Liver (tissue), 3 donors: ENCODE measurements at regions not wholly inside any gene's neighbourhood (a gene's known extent, or its start where the extent isn't known, plus 50 kb on each side); places are given as distances from the start of the nearest gene placed in this dataset.

Source experiments
- CTCF ChIP-seq: fragments of 150-350 bp; IDR thresholded peaks from 2 replicates; pipeline ENCODE4 v1.5.1; 2017; ENCODE audit warnings: improper control_type of control experiment, low read depth, low read length; ENCODE audit not compliant: missing input control
- EGR1 ChIP-seq, 2 donors: IDR thresholded peaks; 2 replicates each; pipeline ENCODE4 v1.6.1; 2016 to 2018; ENCODE audit warnings: antibody characterized with exemption in 2 of 2, low read depth in 2 of 2
- GABPA ChIP-seq, 2 donors: IDR thresholded peaks in 1 of 2; conservative IDR thresholded peaks in 1 of 2; 2 replicates each; pipeline ENCODE4 v1.6.1; 2016; ENCODE audit warnings: antibody characterized with exemption in 2 of 2, mild to moderate bottlenecking in 1 of 2, moderate library complexity in 1 of 2
- MAX ChIP-seq: IDR thresholded peaks from 2 replicates; pipeline ENCODE4 v1.6.1; 2016; ENCODE audit warnings: antibody characterized with exemption
- NR2F2 ChIP-seq: IDR thresholded peaks from 2 replicates; pipeline ENCODE4 v1.6.1; 2016; ENCODE audit warnings: antibody characterized with exemption
- RAD21 ChIP-seq, 2 donors: IDR thresholded peaks; 2 replicates each; pipeline ENCODE4 v1.6.1; 2016; ENCODE audit warnings: antibody characterized with exemption in 2 of 2, mild to moderate bottlenecking in 2 of 2
- TAF1 ChIP-seq: conservative IDR thresholded peaks from 2 replicates; pipeline ENCODE4 v1.6.1; 2016; ENCODE audit warnings: antibody characterized with exemption, mild to moderate bottlenecking
- donor health status: healthy.
- donor health status: healthy.

GRCh38 chr16:86201746-86202145 is 302.8 kb downstream of the IRF8 start:
- TF ChIP-seq CTCF (no peak), RAD21 (IDR thresholded peaks at IDR 0.05) (no peak), TAF1 (no peak), GABPA (IDR thresholded peaks at IDR 0.05 in 1 of 2, conservative IDR thresholded peaks at IDR 0.05 in 1 of 2) (no peak), NR2F2 (no peak), EGR1 (IDR thresholded peaks at IDR 0.05; ENCODE audit: low read depth in 2 of 2) (no peak), MAX (no peak)
